BLaER1 (cell line): ENCODE measurements at regions not wholly inside any gene's neighbourhood (a gene's known extent, or its start where the extent isn't known, plus 50 kb on each side); places are given as distances from the start of the nearest gene placed in this dataset.
"Not testable (repeated sequence)": the region's sequence is repeated elsewhere in the genome, so short reads cannot be mapped to it uniquely, and the experiment has no call there.

Experiments
- H3K27ac ChIP-seq: shearing (Covaris generic); formaldehyde crosslinking; 2 replicates; pipeline ENCODE4 v1.8.1; 2022
- H3K27me3 ChIP-seq: shearing (Covaris generic); formaldehyde crosslinking; 2 replicates; pipeline ENCODE4 v1.8.1; 2022
- H3K36me3 ChIP-seq: shearing (Covaris generic); formaldehyde crosslinking; 2 replicates; pipeline ENCODE4 v1.8.1; 2022
- H3K4me1 ChIP-seq: shearing (Covaris generic); formaldehyde crosslinking; 2 replicates; pipeline ENCODE4 v1.8.1; 2022
- H3K4me2 ChIP-seq: shearing (Covaris generic); formaldehyde crosslinking; 2 replicates; pipeline ENCODE4 v1.8.1; 2022
- H3K4me3 ChIP-seq: shearing (Covaris generic); formaldehyde crosslinking; 2 replicates; pipeline ENCODE4 v1.8.1; 2022
- H3K9ac ChIP-seq: shearing (Covaris generic); formaldehyde crosslinking; 2 replicates; pipeline ENCODE4 v1.8.1; 2022
- H3K9me3 ChIP-seq: shearing (Covaris generic); formaldehyde crosslinking; 2 replicates; pipeline ENCODE4 v1.8.1; 2022
- H4K20me1 ChIP-seq: shearing (Covaris generic); formaldehyde crosslinking; 2 replicates; pipeline ENCODE4 v1.8.1; 2022

GRCh38 chr2:87662316-87663290, 85.3 kb upstream of the PLGLB2 start:
- H3K9me3 ChIP-seq, H3K36me3 ChIP-seq, H3K9ac ChIP-seq, H3K27ac ChIP-seq, H4K20me1 ChIP-seq, H3K4me3 ChIP-seq, H3K4me1 ChIP-seq, H3K27me3 ChIP-seq, H3K4me2 ChIP-seq: not testable (repeated sequence)

GRCh38 chr2:87663347-87663746, 84.5 kb upstream of the PLGLB2 start:
- H3K4me1 ChIP-seq, H3K27ac ChIP-seq, H3K9ac ChIP-seq, H3K4me2 ChIP-seq, H3K36me3 ChIP-seq, H3K4me3 ChIP-seq, H3K9me3 ChIP-seq, H4K20me1 ChIP-seq, H3K27me3 ChIP-seq: not testable (repeated sequence)

- not testable (repeated sequence) for H3K36me3 ChIP-seq, H3K27me3 ChIP-seq, H3K4me1 ChIP-seq, H4K20me1 ChIP-seq, H3K9me3 ChIP-seq, H3K27ac ChIP-seq, H3K9ac ChIP-seq, H3K4me2 ChIP-seq, H3K4me3 ChIP-seq
Measured at GRCh38 chr2:87667027-87667426, 80.9 kb upstream of the PLGLB2 start.

DNA sequence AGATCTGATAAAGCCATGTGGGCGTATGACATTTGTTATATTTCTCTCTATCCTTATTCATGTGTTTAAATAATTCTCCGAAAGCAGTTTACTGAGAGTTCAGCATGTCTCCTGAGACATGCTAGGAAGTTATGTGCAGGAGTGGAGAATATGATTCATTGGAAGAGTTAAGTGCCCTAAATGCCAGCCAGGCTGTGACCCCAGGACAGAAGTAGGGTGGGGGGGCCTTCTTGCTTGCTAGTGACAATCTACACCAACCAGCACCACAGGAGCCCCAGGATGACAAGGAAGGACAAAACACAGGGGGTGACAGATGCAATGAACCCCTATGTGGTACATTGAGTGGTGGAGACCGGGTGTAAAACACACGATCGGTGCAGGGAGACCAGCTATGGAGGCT, 79.5 kb upstream of the PLGLB2 start:
- not testable (repeated sequence) for H3K4me3 ChIP-seq

DNA sequence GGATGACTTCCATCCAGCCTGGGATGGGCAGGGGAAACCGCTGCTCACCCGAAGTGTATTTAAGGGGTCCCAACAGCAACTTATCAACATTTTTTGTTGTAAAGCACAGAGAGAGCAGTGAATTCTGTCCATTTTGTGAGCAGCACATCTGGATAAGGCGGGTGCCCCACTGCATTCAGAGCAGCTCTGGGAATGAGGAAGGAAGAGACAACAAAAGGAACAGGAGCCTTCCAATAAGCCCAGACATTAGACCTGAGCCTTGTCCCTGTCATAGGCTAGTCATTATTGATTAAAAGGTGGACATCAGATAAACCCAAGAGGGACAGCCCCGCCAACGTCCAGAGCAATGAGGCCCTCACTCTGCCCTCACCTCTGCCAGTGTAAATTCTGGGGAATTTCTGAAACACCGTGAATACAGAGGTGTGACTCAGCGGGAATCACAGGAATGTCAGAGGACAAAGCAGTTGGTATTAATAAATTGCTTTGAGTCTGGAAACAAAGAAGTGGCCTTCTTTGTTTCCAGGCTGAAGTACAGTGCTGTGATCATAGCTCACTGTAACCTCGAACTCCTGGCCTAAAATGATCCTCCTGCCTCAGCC, 78.2 kb upstream of the PLGLB2 start:
- not testable (repeated sequence) for H3K4me3 ChIP-seq, H3K27ac ChIP-seq, H3K27me3 ChIP-seq, H3K4me1 ChIP-seq, H3K9ac ChIP-seq, H4K20me1 ChIP-seq, H3K36me3 ChIP-seq, H3K9me3 ChIP-seq, H3K4me2 ChIP-seq

More for the DNA sequence above, 79.5 kb upstream of the PLGLB2 start:
- H3K9me3 ChIP-seq, H3K9ac ChIP-seq, H3K27ac ChIP-seq, H4K20me1 ChIP-seq, H3K4me2 ChIP-seq, H3K36me3 ChIP-seq, H3K27me3 ChIP-seq, H3K4me1 ChIP-seq: not testable (repeated sequence)

- not testable (repeated sequence) for H3K27ac ChIP-seq, H3K4me3 ChIP-seq, H3K9me3 ChIP-seq, H3K4me1 ChIP-seq, H3K36me3 ChIP-seq, H3K4me2 ChIP-seq, H3K27me3 ChIP-seq, H3K9ac ChIP-seq, H4K20me1 ChIP-seq
Measured at GRCh38 chr2:87672404-87672803, 75.5 kb upstream of the PLGLB2 start.

DNA sequence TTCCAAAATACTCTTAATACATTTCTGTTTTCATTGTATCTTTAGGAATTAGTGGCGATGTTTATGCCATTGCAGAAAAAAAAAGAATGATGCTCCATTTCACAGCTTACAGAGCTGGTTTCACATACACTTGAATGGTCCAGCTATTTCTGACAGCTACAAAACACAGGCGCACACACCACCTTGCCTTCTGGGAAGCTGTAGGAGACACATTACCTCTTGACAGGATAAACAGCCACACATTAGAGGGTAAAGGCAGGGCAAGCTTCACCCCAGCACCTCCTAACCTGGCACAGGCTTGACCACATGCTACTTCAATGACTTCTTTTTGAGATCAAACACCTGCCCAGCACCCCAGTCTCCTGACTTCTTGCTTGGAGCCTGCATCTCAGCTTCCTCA, 73.2 kb upstream of the PLGLB2 start:
- H3K4me1 ChIP-seq, H3K9me3 ChIP-seq, H3K4me3 ChIP-seq, H3K27me3 ChIP-seq, H3K9ac ChIP-seq, H3K36me3 ChIP-seq, H3K4me2 ChIP-seq, H3K27ac ChIP-seq, H4K20me1 ChIP-seq: not testable (repeated sequence)

DNA sequence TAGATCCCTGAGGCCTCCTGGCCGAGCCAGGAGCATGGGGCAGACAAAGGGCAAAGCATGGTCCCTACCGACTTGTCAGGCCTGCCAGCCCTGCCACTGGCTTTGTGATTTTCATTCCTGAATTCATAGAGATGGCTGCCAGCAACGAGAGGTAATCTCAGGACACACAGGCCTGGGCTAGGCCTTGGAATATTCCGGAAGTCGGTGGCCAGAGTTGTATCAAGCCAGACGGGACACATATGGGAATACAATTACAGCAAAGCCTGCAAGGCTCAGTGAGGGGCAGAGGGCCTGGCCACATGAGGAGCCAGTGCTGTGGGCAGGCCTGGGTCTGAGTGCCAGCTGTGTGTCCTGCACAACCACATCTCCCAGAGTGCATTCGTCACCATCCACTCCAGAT, 72.4 kb upstream of the PLGLB2 start:
- not testable (repeated sequence) for H3K4me3 ChIP-seq, H3K4me2 ChIP-seq, H3K9me3 ChIP-seq, H3K27me3 ChIP-seq, H3K4me1 ChIP-seq, H3K36me3 ChIP-seq, H3K27ac ChIP-seq, H4K20me1 ChIP-seq, H3K9ac ChIP-seq

DNA sequence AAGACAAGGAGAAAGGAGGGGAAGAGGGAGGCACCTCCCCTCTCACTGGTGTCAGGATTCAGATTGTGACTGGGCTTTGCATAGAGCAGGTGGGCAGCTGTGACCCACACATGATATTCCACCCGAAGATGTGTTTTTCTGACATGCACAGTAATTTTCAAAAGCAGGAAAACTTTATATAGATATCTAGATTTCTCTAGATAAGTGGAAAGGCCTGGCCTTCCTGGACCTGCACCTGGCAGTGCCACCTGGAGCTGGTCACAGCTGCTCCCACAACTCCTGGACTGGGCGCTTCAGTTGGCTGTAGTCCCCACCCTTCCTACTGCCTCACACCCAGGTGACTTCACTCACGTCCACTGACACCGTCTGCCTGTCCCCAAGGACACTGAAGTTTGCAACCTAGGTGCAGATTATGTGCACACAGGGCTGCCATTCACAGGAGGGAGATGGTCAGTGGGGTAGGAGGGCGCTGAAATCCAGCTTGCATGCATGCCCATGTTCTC, 70.4 kb upstream of the PLGLB2 start:
- H3K27ac ChIP-seq = not testable (repeated sequence)

GRCh38 chr2:87678742-87679173, 69.1 kb upstream of the PLGLB2 start:
- not testable (repeated sequence) for H3K4me3 ChIP-seq, H3K27me3 ChIP-seq, H3K4me2 ChIP-seq, H3K36me3 ChIP-seq, H3K4me1 ChIP-seq, H3K9ac ChIP-seq, H3K9me3 ChIP-seq, H4K20me1 ChIP-seq, H3K27ac ChIP-seq

More for the DNA sequence above, 70.4 kb upstream of the PLGLB2 start:
- H3K27me3 ChIP-seq, H3K36me3 ChIP-seq, H3K4me1 ChIP-seq, H3K4me3 ChIP-seq, H3K9ac ChIP-seq, H4K20me1 ChIP-seq, H3K4me2 ChIP-seq, H3K9me3 ChIP-seq: not testable (repeated sequence)

GRCh38 chr2:87679950-87680349, 67.9 kb upstream of the PLGLB2 start:
- H3K4me3 ChIP-seq, H3K4me2 ChIP-seq, H3K36me3 ChIP-seq, H3K4me1 ChIP-seq, H3K9me3 ChIP-seq, H3K27me3 ChIP-seq, H4K20me1 ChIP-seq, H3K9ac ChIP-seq, H3K27ac ChIP-seq: not testable (repeated sequence)

DNA sequence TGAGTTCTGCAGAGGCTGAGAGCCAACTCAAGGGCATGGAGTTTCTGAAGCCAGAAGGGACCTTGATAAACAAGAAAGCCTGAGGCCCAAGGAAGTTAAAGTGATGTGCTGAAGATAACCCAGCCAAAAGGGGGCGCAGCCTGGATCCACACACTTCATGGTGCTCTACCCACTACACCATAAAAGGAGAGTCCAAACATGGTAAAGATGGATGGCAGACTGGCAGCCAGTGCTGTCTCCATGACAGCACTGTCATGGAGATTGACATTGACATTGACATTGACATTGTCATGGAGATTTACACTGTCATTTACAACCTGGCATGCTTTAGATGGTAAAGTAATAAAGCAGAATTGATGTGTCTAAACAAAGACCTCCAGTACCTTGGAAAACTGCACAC, 67.2 kb upstream of the PLGLB2 start:
- H3K27ac ChIP-seq, H3K4me2 ChIP-seq, H3K27me3 ChIP-seq, H3K36me3 ChIP-seq, H3K4me3 ChIP-seq, H4K20me1 ChIP-seq, H3K9me3 ChIP-seq, H3K9ac ChIP-seq, H3K4me1 ChIP-seq: not testable (repeated sequence)

- not testable (repeated sequence) for H3K9ac ChIP-seq, H3K27me3 ChIP-seq, H3K4me3 ChIP-seq, H3K27ac ChIP-seq, H3K36me3 ChIP-seq, H3K4me2 ChIP-seq, H4K20me1 ChIP-seq, H3K9me3 ChIP-seq, H3K4me1 ChIP-seq
Measured at GRCh38 chr2:87683451-87683850, 64.4 kb upstream of the PLGLB2 start.

DNA sequence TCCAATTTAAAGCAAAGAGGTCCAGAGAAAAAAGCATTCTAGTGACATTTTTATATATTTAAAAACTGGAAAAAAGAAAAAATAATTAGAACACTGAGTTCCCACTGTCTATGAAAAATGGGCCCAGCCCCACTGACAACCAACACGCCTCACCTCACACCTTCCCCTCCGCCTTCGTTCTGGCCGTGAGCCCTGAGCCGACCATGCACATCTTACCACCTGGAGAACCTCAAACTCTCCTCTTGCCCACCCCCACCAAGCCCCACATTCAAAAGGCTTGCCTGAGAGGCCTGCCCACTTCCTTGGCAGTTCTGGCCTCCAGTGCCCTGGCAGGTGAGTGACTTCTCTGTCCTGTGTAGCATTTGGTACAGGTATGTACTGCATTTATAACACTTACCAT, 63.9 kb upstream of the PLGLB2 start:
- not testable (repeated sequence) for H3K36me3 ChIP-seq, H3K27ac ChIP-seq, H3K4me1 ChIP-seq, H3K9ac ChIP-seq, H3K27me3 ChIP-seq, H3K4me3 ChIP-seq, H3K9me3 ChIP-seq, H3K4me2 ChIP-seq, H4K20me1 ChIP-seq

DNA sequence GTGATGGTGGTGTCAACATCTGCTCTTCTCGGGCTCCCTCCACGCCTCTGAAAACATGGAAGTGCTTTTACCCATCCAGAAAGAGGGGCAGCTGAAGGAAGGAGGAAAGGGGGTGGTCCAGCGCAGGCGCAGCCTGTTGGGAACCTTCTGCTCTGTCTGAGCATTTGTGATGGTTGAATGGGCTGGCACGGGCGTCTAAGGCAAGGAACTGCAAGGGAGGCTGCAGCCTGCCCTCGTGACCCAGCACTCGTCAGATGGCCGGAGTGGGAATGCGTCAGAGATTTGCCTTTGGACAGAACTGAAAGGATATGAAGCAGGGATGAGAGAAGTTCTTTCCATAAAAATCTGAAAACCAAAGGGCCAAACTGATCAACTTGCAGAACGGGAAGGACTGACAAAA, 62.3 kb upstream of the PLGLB2 start:
- not testable (repeated sequence) for H3K4me3 ChIP-seq, H3K27me3 ChIP-seq, H4K20me1 ChIP-seq, H3K4me1 ChIP-seq, H3K4me2 ChIP-seq, H3K9me3 ChIP-seq, H3K36me3 ChIP-seq, H3K9ac ChIP-seq, H3K27ac ChIP-seq
